Thyroid gland (tissue), 4 donors: ENCODE measurements at regions not wholly inside any gene's neighbourhood (a gene's known extent, or its start where the extent isn't known, plus 50 kb on each side); places are given as distances from the start of the nearest gene placed in this dataset.

Source experiments
- DNase-seq, 2 donors: peaks; one replicate each; pipeline ENCODE4 v3.0.0-alpha.2; 2019
- H3K27ac ChIP-seq, 3 donors: fragments of 200-600 bp; sonication (generic); 1 replicate in 2 of 3; 2 replicates in 1 of 3; pipeline ENCODE4 v1.5.1; 2016 to 2019; ENCODE audit warnings: mild to moderate bottlenecking in 1 of 3, moderate library complexity in 1 of 3
- H3K27me3 ChIP-seq: fragments of 200-600 bp; sonication (generic); one replicate; pipeline ENCODE4 v1.5.1; 2019
- H3K36me3 ChIP-seq, 2 donors: fragments of 200-600 bp; sonication (generic); one replicate each; pipeline ENCODE4 v1.5.1; 2016 to 2019
- H3K4me1 ChIP-seq, 2 donors: fragments of 200-600 bp; sonication (generic); one replicate each; pipeline ENCODE4 v1.5.1; 2017 to 2019
- H3K4me3 ChIP-seq, 3 donors: fragments of 200-600 bp; sonication (generic); replicated peaks in 1 of 3; 1 replicate in 2 of 3; 2 replicates in 1 of 3; pipeline ENCODE4 v1.5.1; 2016; ENCODE audit warnings: mild to moderate bottlenecking in 1 of 3
- H3K9me3 ChIP-seq: fragments of 200-600 bp; sonication (generic); one replicate; pipeline ENCODE4 v1.5.1; 2017
- CTCF ChIP-seq, 6 experiments: fragments of 200-600 bp in 3 of 6; fragments of 450-650 bp in 3 of 6; sonication (generic) in 3 of 6; IDR thresholded peaks; one replicate each; pipeline ENCODE4 v1.5.1; 2016 to 2019; ENCODE audit warnings: antibody characterized with exemption in 6 of 6, mild to moderate bottlenecking in 2 of 6, inconsistent platforms in 1 of 6, moderate library complexity in 1 of 6
- POLR2A ChIP-seq, 2 donors: fragments of 450-650 bp; IDR thresholded peaks; one replicate each; pipeline ENCODE4 v1.6.1; 2017; ENCODE audit warnings: antibody characterized with exemption in 2 of 2, mild to moderate bottlenecking in 2 of 2, moderate library complexity in 1 of 2
- WGBS, 2 donors: methylation state at CpG; one replicate each; pipeline ENCODE4 v1.1.5; 2017; 5-methylcytosine and 5-hydroxymethylcytosine counted together
- intact Hi-C: fragments of 100-400 bp; cut with DNase I; formaldehyde crosslinking; loops from one replicate; pipeline ENCODE4 v1.15.1; 2023

GRCh38 chr6:139752086-139752485 lies 377.6 kb upstream of the CITED2 start:
- Histone ChIP-seq H3K27me3 (no peaks in the 10 kb centered on the region), H3K9me3 (no peaks in the 10 kb centered on the region), H3K4me1 (peaks cover 42 to 52% of the 10 kb centered on the region in 2 donors), H3K27ac (peak overlapping the region in 2 of 3 donors; percentile 59 to 82), H3K4me3 (no peak overlapping the region), H3K36me3 (no peaks in the 10 kb centered on the region)
- no peak for DNase-seq
- intact Hi-C loops, result no loop called here
- WGBS, 2 donors, result 94 to 97% methylated on average over 2 of the region's 2 CpGs
- no peak for TF ChIP-seq POLR2A (IDR thresholded peaks at IDR 0.05)
- no peak for TF ChIP-seq CTCF (IDR thresholded peaks at IDR 0.05)

- no peaks in the 10 kb centered on the region for H3K36me3 ChIP-seq
- H3K4me1 ChIP-seq, result peaks cover 38 to 52% of the 10 kb centered on the region in 2 donors
- 43 to 56% methylated on average over 3 of the region's 3 CpGs for WGBS, 2 donors
- peak overlapping the region; percentile 59 to 82 (median 62) for H3K27ac ChIP-seq
- no peaks in the 10 kb centered on the region for H3K9me3 ChIP-seq
- no peak overlapping the region for H3K4me3 ChIP-seq
- intact Hi-C loops, result no loop called here
- no peaks in the 10 kb centered on the region for H3K27me3 ChIP-seq
- DNase-seq, result no peak
- peak in 1 of 2 donors; percentile 30 for TF ChIP-seq POLR2A (IDR thresholded peaks at IDR 0.05)
- no peak for TF ChIP-seq CTCF (IDR thresholded peaks at IDR 0.05)
Measured at GRCh38 chr6:139751179-139751578, 376.7 kb upstream of the CITED2 start.

GRCh38 chr6:139748353-139749146 lies 374.1 kb upstream of the CITED2 start:
- peaks cover 30 to 40% of the 10 kb centered on the region in 2 donors for H3K4me1 ChIP-seq
- no peak for DNase-seq
- no peaks in the 10 kb centered on the region for H3K9me3 ChIP-seq
- no peak overlapping the region for H3K4me3 ChIP-seq
- TF ChIP-seq CTCF (IDR thresholded peaks at IDR 0.05) (no peak), POLR2A (IDR thresholded peaks at IDR 0.05) (peak in 1 of 2 donors; percentile 14)
- intact Hi-C loops, result no loop called here
- no peaks in the 10 kb centered on the region for H3K36me3 ChIP-seq
- H3K27ac ChIP-seq, result peak overlapping the region; percentile 12 to 63 (median 44)
- 52 to 63% methylated on average over 5 of the region's 5 CpGs for WGBS, 2 donors
- H3K27me3 ChIP-seq, result no peaks in the 10 kb centered on the region

- intact Hi-C loops, result no loop called here
- TF ChIP-seq POLR2A (IDR thresholded peaks at IDR 0.05) (no peak), CTCF (IDR thresholded peaks at IDR 0.05) (no peak)
- H3K27me3 ChIP-seq, result no peaks in the 10 kb centered on the region
- DNase-seq, result no peak
- H3K9me3 ChIP-seq, result no peaks in the 10 kb centered on the region
- H3K4me3 ChIP-seq, result no peak overlapping the region
- peaks cover 40 to 44% of the 10 kb centered on the region in 2 donors for H3K4me1 ChIP-seq
- H3K27ac ChIP-seq, result no peak overlapping the region
- no peaks in the 10 kb centered on the region for H3K36me3 ChIP-seq
- WGBS, 2 donors, result 86 to 88% methylated on average over 5 of the region's 5 CpGs
Measured at GRCh38 chr6:139747154-139747553, 372.7 kb upstream of the CITED2 start.

GRCh38 chr6:139744891-139745290 lies 370.4 kb upstream of the CITED2 start:
- H3K27me3 ChIP-seq, result no peaks in the 10 kb centered on the region
- TF ChIP-seq POLR2A (IDR thresholded peaks at IDR 0.05) (no peak), CTCF (IDR thresholded peaks at IDR 0.05) (no peak)
- no peak overlapping the region for H3K4me3 ChIP-seq
- peak overlapping the region; percentile 79 to 94 (median 85) for H3K27ac ChIP-seq
- peaks cover 30 to 34% of the 10 kb centered on the region in 2 donors for H3K4me1 ChIP-seq
- intact Hi-C loops, result no loop called here
- 63 to 69% methylated on average over 4 of the region's 4 CpGs for WGBS, 2 donors
- no peaks in the 10 kb centered on the region for H3K36me3 ChIP-seq
- no peaks in the 10 kb centered on the region for H3K9me3 ChIP-seq
- no peak for DNase-seq
